GM18511 (cell line): ENCODE measurements at regions not wholly inside any gene's neighbourhood (a gene's known extent, or its start where the extent isn't known, plus 50 kb on each side); places are given as distances from the start of the nearest gene placed in this dataset.

ENCODE experiments used
- ATAC-seq: cut with Tn5 transposase; IDR thresholded peaks from one replicate; pipeline ENCODE4 v1.9.1; 2021; ENCODE audit warnings: mild to moderate bottlenecking, moderate library complexity; ENCODE audit not compliant: unreplicated experiment

- ATAC-seq: no peak
Measured at GRCh38 chr18:78627551-78628346, 351.9 kb upstream of the SALL3 start.

- ATAC-seq: no peak
Measured at GRCh38 chr18:78629426-78629825, 350.2 kb upstream of the SALL3 start.

GRCh38 chr18:78630356-78630755, 349.3 kb upstream of the SALL3 start:
- ATAC-seq: no peak

GRCh38 chr18:78630981-78631510, 348.6 kb upstream of the SALL3 start:
- no peak for ATAC-seq

GRCh38 chr18:78632111-78632541, 347.5 kb upstream of the SALL3 start:
- no peak for ATAC-seq

- no peak for ATAC-seq
Measured at GRCh38 chr18:78634061-78634696, 345.4 kb upstream of the SALL3 start.

- no peak for ATAC-seq
Measured at GRCh38 chr18:78635093-78635800, 344.4 kb upstream of the SALL3 start.

- ATAC-seq: no peak
Measured at GRCh38 chr18:78636260-78636659, 343.4 kb upstream of the SALL3 start.

GRCh38 chr18:78637442-78638402, 341.9 kb upstream of the SALL3 start:
- no peak for ATAC-seq

GRCh38 chr18:78639006-78639950, 340.3 kb upstream of the SALL3 start:
- no peak for ATAC-seq

- ATAC-seq: no peak
Measured at GRCh38 chr18:78640246-78640995, 339.2 kb upstream of the SALL3 start.

GRCh38 chr18:78641689-78642231, 337.9 kb upstream of the SALL3 start:
- ATAC-seq: no peak

GRCh38 chr18:78642296-78642951, 337.2 kb upstream of the SALL3 start:
- ATAC-seq: no peak

GRCh38 chr18:78643004-78643403, 336.6 kb upstream of the SALL3 start:
- ATAC-seq: no peak

- no peak for ATAC-seq
Measured at GRCh38 chr18:78643981-78644380, 335.6 kb upstream of the SALL3 start.

- no peak for ATAC-seq
Measured at GRCh38 chr18:78645216-78645615, 334.4 kb upstream of the SALL3 start.

GRCh38 chr18:78647018-78647417, 332.6 kb upstream of the SALL3 start:
- ATAC-seq: no peak

- no peak for ATAC-seq
Measured at GRCh38 chr18:78649421-78649820, 330.2 kb upstream of the SALL3 start.
